Natural killer cell (primary cell): ENCODE measurements at regions not wholly inside any gene's neighbourhood (a gene's known extent, or its start where the extent isn't known, plus 50 kb on each side); places are given as distances from the start of the nearest gene placed in this dataset.

ENCODE experiments used
- ATAC-seq, 3 donors: fragments of 150-1000 bp in 2 of 3; fragments of 200-7000 bp in 1 of 3; cut with Tn5 transposase; 1 replicate in 1 of 3; 2 replicates in 2 of 3; pipeline ENCODE4 v1.10.0; 2021; ENCODE audit warnings: mild to moderate bottlenecking in 2 of 3, moderate library complexity in 2 of 3
- DNase-seq, 2 donors: peaks; one replicate each; pipeline versions ENCODE4 v3.0.0 to v3.0.0-alpha.2; 2013 to 2021; ENCODE audit warnings: mixed read lengths in 1 of 2
- H3K27ac ChIP-seq: one replicate; pipeline ENCODE4 v1.5.1; 2013; ENCODE audit warnings: mild to moderate bottlenecking, low read length
- H3K27me3 ChIP-seq: one replicate; pipeline ENCODE4 v1.6.1; 2013; ENCODE audit warnings: low read length; ENCODE audit not compliant: control insufficient read depth, insufficient read depth
- H3K36me3 ChIP-seq: one replicate; pipeline ENCODE4 v1.6.1; 2013; ENCODE audit warnings: low read length; ENCODE audit not compliant: control insufficient read depth, insufficient read depth
- H3K4me1 ChIP-seq: one replicate; pipeline ENCODE4 v1.6.1; 2013; ENCODE audit warnings: low read length; ENCODE audit not compliant: control insufficient read depth, insufficient read depth
- H3K4me3 ChIP-seq: one replicate; pipeline ENCODE4 v1.5.1; 2013; ENCODE audit warnings: low read length
- H3K9me3 ChIP-seq: one replicate; pipeline ENCODE4 v1.6.1; 2013; ENCODE audit warnings: low read length; ENCODE audit not compliant: control insufficient read depth, insufficient read depth
- H3K27ac Mint-ChIP-seq, 2 donors: one replicate each; pipeline ENCODE4 v1.8.0; 2022; ENCODE audit warnings: mild to moderate bottlenecking in 2 of 2, mixed read lengths in 2 of 2, moderate library complexity in 1 of 2
- H3K27me3 Mint-ChIP-seq, 2 donors: one replicate each; pipeline ENCODE4 v1.8.0; 2022; ENCODE audit warnings: low read depth in 2 of 2, mixed read lengths in 2 of 2
- H3K36me3 Mint-ChIP-seq: one replicate; pipeline ENCODE4 v1.8.0; 2022; ENCODE audit warnings: mixed read lengths
- H3K4me1 Mint-ChIP-seq, 2 donors: one replicate each; pipeline ENCODE4 v1.8.0; 2022; ENCODE audit warnings: mixed read lengths in 2 of 2
- H3K4me3 Mint-ChIP-seq: one replicate; pipeline ENCODE4 v1.8.0; 2022; ENCODE audit warnings: mild to moderate bottlenecking, moderate library complexity, mixed read lengths
- H3K9me3 Mint-ChIP-seq, 2 donors: one replicate each; pipeline ENCODE4 v1.8.0; 2022; ENCODE audit warnings: mixed read lengths in 2 of 2
- CTCF ChIP-seq: fragments of 200-600 bp; IDR thresholded peaks from one replicate; pipeline ENCODE4 v1.8.0; 2022; ENCODE audit warnings: antibody characterized with exemption
- WGBS: methylation state at CpG from one replicate; pipeline ENCODE4 v1.1.7; 2013; ENCODE audit warnings: missing lambda C conversion rate; ENCODE audit not compliant: insufficient coverage; 5-methylcytosine and 5-hydroxymethylcytosine counted together
- intact Hi-C: fragments of 100-400 bp; cut with micrococcal nuclease; formaldehyde crosslinking; loops from one replicate; pipeline ENCODE4 v1.14.2; 2022

- Mint-ChIP-seq H3K27me3 (peaks cover 0 to 23% of the 10 kb centered on the region in 2 donors), H3K4me3 (no peak overlapping the region), H3K36me3 (no peaks in the 10 kb centered on the region), H3K4me1 (peaks cover 0 to 4% of the 10 kb centered on the region in 2 donors), H3K27ac (no peak overlapping the region), H3K9me3 (no peaks in the 10 kb centered on the region)
- Histone ChIP-seq H3K4me3 (no peak overlapping the region), H3K27ac (no peak overlapping the region), H3K9me3 (no peaks in the 10 kb centered on the region), H3K36me3 (no peaks in the 10 kb centered on the region), H3K27me3 (no peaks in the 10 kb centered on the region), H3K4me1 (peaks cover 6% of the 10 kb centered on the region)
- TF ChIP-seq CTCF = no peak
- intact Hi-C loops = no loop called here
- WGBS = 36% methylated on average over 7 of the region's 7 CpGs
- ATAC-seq (no peak), DNase-seq (no peak)
These were observed 157.6 kb upstream of the NDUFV2 start for GRCh38 chr18:8944871-8945245.

GRCh38 chr18:8945514-8945913 lies 157.0 kb upstream of the NDUFV2 start:
- Histone ChIP-seq H3K9me3 (no peaks in the 10 kb centered on the region), H3K36me3 (no peaks in the 10 kb centered on the region), H3K4me3 (no peak overlapping the region), H3K4me1 (peaks cover 6% of the 10 kb centered on the region), H3K27me3 (no peaks in the 10 kb centered on the region), H3K27ac (no peak overlapping the region)
- no peak for TF ChIP-seq CTCF
- 40% methylated on average over 2 of the region's 2 CpGs for WGBS
- DNase-seq (no peak), ATAC-seq (no peak)
- no peak overlapping the region for H3K4me3 Mint-ChIP-seq
- intact Hi-C loops = no loop called here
- H3K27ac Mint-ChIP-seq = no peak overlapping the region
- H3K36me3 Mint-ChIP-seq = no peaks in the 10 kb centered on the region
- H3K4me1 Mint-ChIP-seq = peaks cover 0 to 4% of the 10 kb centered on the region in 2 donors
- H3K27me3 Mint-ChIP-seq = peaks cover 0 to 23% of the 10 kb centered on the region in 2 donors
- H3K9me3 Mint-ChIP-seq = no peaks in the 10 kb centered on the region

GRCh38 chr18:8946066-8946838 lies 156.2 kb upstream of the NDUFV2 start:
- TF ChIP-seq CTCF = no peak
- peaks cover 0 to 4% of the 10 kb centered on the region in 2 donors for H3K4me1 Mint-ChIP-seq
- intact Hi-C loops = no loop called here

DNA sequence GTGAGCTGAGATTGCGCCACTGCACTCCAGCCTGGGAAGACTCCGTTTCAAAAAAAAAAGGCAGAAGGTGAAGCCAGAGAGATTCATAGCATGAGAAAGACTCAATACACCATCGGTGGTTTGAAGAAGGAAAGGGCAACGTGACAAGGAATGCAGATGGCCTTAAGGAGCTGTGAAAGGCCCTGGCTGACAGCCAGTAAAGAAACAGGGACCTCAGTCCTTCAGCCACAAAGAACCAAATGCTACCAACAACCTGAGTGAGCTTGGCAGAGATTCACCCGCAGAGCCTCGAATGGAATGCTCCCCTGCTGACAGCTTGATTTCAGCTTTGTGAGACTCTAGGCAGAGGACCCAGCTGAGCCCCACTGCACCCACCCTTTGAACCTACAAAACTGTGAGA lies 154.9 kb upstream of the NDUFV2 start:
- 81% methylated on average over 6 of the region's 6 CpGs for WGBS
- ATAC-seq = no peak
- DNase-seq = no peak
- Mint-ChIP-seq H3K36me3 (no peaks in the 10 kb centered on the region), H3K27me3 (peaks cover 0 to 23% of the 10 kb centered on the region in 2 donors), H3K9me3 (no peaks in the 10 kb centered on the region), H3K4me3 (no peak overlapping the region), H3K27ac (no peak overlapping the region), H3K4me1 (peaks cover 0 to 4% of the 10 kb centered on the region in 2 donors)
- TF ChIP-seq CTCF = no peak
- no peak overlapping the region for H3K27ac ChIP-seq
- intact Hi-C loops = no loop called here
- no peaks in the 10 kb centered on the region for H3K9me3 ChIP-seq
- H3K27me3 ChIP-seq = no peaks in the 10 kb centered on the region
- H3K4me1 ChIP-seq = peaks cover 11% of the 10 kb centered on the region
- no peaks in the 10 kb centered on the region for H3K36me3 ChIP-seq
- no peak overlapping the region for H3K4me3 ChIP-seq

More at GRCh38 chr18:8946066-8946838, 156.2 kb upstream of the NDUFV2 start:
- peaks cover 6% of the 10 kb centered on the region for H3K4me1 ChIP-seq
- DNase-seq (no peak), ATAC-seq (no peak)
- H3K27ac Mint-ChIP-seq = no peak overlapping the region
- no peaks in the 10 kb centered on the region for H3K27me3 ChIP-seq
- H3K36me3 ChIP-seq = no peaks in the 10 kb centered on the region
- no peak overlapping the region for H3K4me3 ChIP-seq
- H3K9me3 Mint-ChIP-seq = no peaks in the 10 kb centered on the region
- no peaks in the 10 kb centered on the region for H3K9me3 ChIP-seq
- peaks cover 0 to 23% of the 10 kb centered on the region in 2 donors for H3K27me3 Mint-ChIP-seq
- H3K4me3 Mint-ChIP-seq = no peak overlapping the region
- WGBS = 77% methylated on average over 3 of the region's 5 CpGs
- H3K27ac ChIP-seq = no peak overlapping the region
- H3K36me3 Mint-ChIP-seq = no peaks in the 10 kb centered on the region
